ENCODE measurements at regions not wholly inside any gene's neighbourhood (a gene's known extent, or its start where the extent isn't known, plus 50 kb on each side); places are given as distances from the start of the nearest gene placed in this dataset.

GRCh38 chr10:36183056-36183455 lies 541.0 kb upstream of the FZD8 start:
- no peak for FAIRE-seq
- BruUV-seq (replicated peaks) = no TSS peak

More at GRCh38 chr10:36183056-36183455, 541.0 kb upstream of the FZD8 start:
- ChIA-PET RAD21 (ENCODE audit: unreplicated experiment) (no interaction called here), POLR2A (interaction anchor here (0.6 kb wide), 1 partner anchor 106 kb away, joined by 3 read pairs; no protein-coding TSS in a partner anchor), SMC1A (ENCODE audit: uncharacterized antibody, unreplicated experiment) (no interaction called here), CTCF (no interaction called here)
- no peak for TF ChIP-seq NBN (IDR thresholded peaks at IDR 0.05)
- no peak for TF ChIP-seq MYB (IDR thresholded peaks at IDR 0.05; ENCODE audit: borderline replicate concordance, low read depth, low read length)
- no peak for TF ChIP-seq CEBPB (IDR thresholded peaks at IDR 0.05; ENCODE audit: borderline replicate concordance in 1 of 2, low read depth in 2 of 2, low read length in 2 of 2)
- TF ChIP-seq SIN3A (IDR thresholded peaks at IDR 0.05; ENCODE audit: low read depth, low read length) = no peak
- no peak for TF ChIP-seq IRF5 (IDR thresholded peaks at IDR 0.05; ENCODE audit: borderline replicate concordance)
- no peak for TF ChIP-seq CEBPZ (IDR thresholded peaks at IDR 0.05; ENCODE audit: low read depth, low read length)
- no peak for TF ChIP-seq HSF1 (IDR thresholded peaks at IDR 0.05; ENCODE audit: low read depth, low read length)
- TF ChIP-seq ZNF274 (IDR thresholded peaks at IDR 0.05; ENCODE audit: insufficient read depth, insufficient read length) = no peak
- TF ChIP-seq MYC (IDR thresholded peaks at IDR 0.05; ENCODE audit: insufficient read depth, insufficient read length, insufficient replicate concordance, low read length, severe bottlenecking) = no peak
- no peak for TF ChIP-seq IKZF2 (IDR thresholded peaks at IDR 0.05)
- TF ChIP-seq ZBTB33 (IDR thresholded peaks at IDR 0.05) = no peak
- TF ChIP-seq ZNF24 (IDR thresholded peaks at IDR 0.05) = no peak
- no peak for TF ChIP-seq HDAC6 (IDR thresholded peaks at IDR 0.05; ENCODE audit: unreplicated experiment)
- no peak for TF ChIP-seq ATF3 (IDR thresholded peaks at IDR 0.05; ENCODE audit: borderline replicate concordance, extremely low read depth, low read depth, low read length)
- Histone ChIP-seq H3K27ac (ENCODE audit: control insufficient read depth, insufficient read depth) (no peak overlapping the region), H2AFZ (ENCODE audit: control insufficient read depth, low read depth, low read length) (no peak overlapping the region), H3K36me3 (ENCODE audit: control insufficient read depth in 2 of 2, insufficient read depth in 2 of 2, low read length in 1 of 2) (no peaks in the 10 kb centered on the region), H3K79me2 (ENCODE audit: control insufficient read depth, insufficient read depth, low read length) (no peaks in the 10 kb centered on the region), H3K27me3 (replicated peaks in 1 of 2; ENCODE audit: control insufficient read depth in 2 of 2, insufficient read depth in 2 of 2, low read length in 1 of 2) (no peaks in the 10 kb centered on the region), H3K9me3 (replicated peaks; ENCODE audit: control insufficient read depth, insufficient read depth, low read length) (no peaks in the 10 kb centered on the region; the same call in 2 of the 3 replicates), H3K4me3 (no peak overlapping the region), H3K9ac (ENCODE audit: control insufficient read depth, insufficient read depth, low read length) (no peak overlapping the region), H4K20me1 (ENCODE audit: control insufficient read depth, insufficient read depth) (no peaks in the 10 kb centered on the region), H3K4me1 (ENCODE audit: control insufficient read depth, insufficient read depth, low read length) (no peaks in the 10 kb centered on the region), H3K4me2 (ENCODE audit: control insufficient read depth, insufficient read depth) (no peak overlapping the region)
- DNase-seq (ENCODE audit: low read depth, low spot score) = no peak
- intact Hi-C loops (cut with micrococcal nuclease; ENCODE audit: unreplicated experiment) (no loop called here), in situ Hi-C loops (cut with MboI) (no loop called here)
- no peak for ATAC-seq
